ENCODE measurements at regions not wholly inside any gene's neighbourhood (a gene's known extent, or its start where the extent isn't known, plus 50 kb on each side); places are given as distances from the start of the nearest gene placed in this dataset.

- Histone ChIP-seq H3K9me3 (no peaks in the 10 kb centered on the region), H3K27me3 (no peaks in the 10 kb centered on the region), H3K27ac (no peak overlapping the region), H3K4me1 (no peaks in the 10 kb centered on the region), H3K36me3 (no peaks in the 10 kb centered on the region), H3K4me3 (no peak overlapping the region)
- TF ChIP-seq POLR2A (IDR thresholded peaks at IDR 0.05) (no peak), CTCF (IDR thresholded peaks at IDR 0.05) (no peak), POLR2AphosphoS5 (IDR thresholded peaks at IDR 0.05; ENCODE audit: insufficient read depth in 1 of 2, low read depth in 1 of 2) (no peak)
- intact Hi-C loops (cut with DNase I), result no loop called here
- no peak for DNase-seq (ENCODE audit: extremely low spot score in 2 of 2)
Observed at GRCh38 chr2:220034426-220035130, 407.1 kb downstream of the SLC4A3 start.

GRCh38 chr2:220036431-220036830 lies 409.0 kb downstream of the SLC4A3 start:
- DNase-seq (ENCODE audit: extremely low spot score in 2 of 2), result no peak
- Histone ChIP-seq H3K4me3 (no peak overlapping the region), H3K36me3 (no peaks in the 10 kb centered on the region), H3K9me3 (no peaks in the 10 kb centered on the region), H3K27me3 (no peaks in the 10 kb centered on the region), H3K27ac (no peak overlapping the region), H3K4me1 (no peaks in the 10 kb centered on the region)
- intact Hi-C loops (cut with DNase I), result no loop called here
- TF ChIP-seq CTCF (IDR thresholded peaks at IDR 0.05) (no peak), POLR2AphosphoS5 (IDR thresholded peaks at IDR 0.05; ENCODE audit: insufficient read depth in 1 of 2, low read depth in 1 of 2) (no peak), POLR2A (IDR thresholded peaks at IDR 0.05) (no peak)

GRCh38 chr2:220040346-220040745 lies 412.9 kb downstream of the SLC4A3 start:
- H3K4me1 ChIP-seq, result no peaks in the 10 kb centered on the region
- no peaks in the 10 kb centered on the region for H3K36me3 ChIP-seq
- intact Hi-C loops (cut with DNase I), result no loop called here
- no peak overlapping the region for H3K27ac ChIP-seq
- no peak overlapping the region for H3K4me3 ChIP-seq
- no peak for TF ChIP-seq POLR2AphosphoS5 (IDR thresholded peaks at IDR 0.05; ENCODE audit: insufficient read depth in 1 of 2, low read depth in 1 of 2)
- no peak for TF ChIP-seq CTCF (IDR thresholded peaks at IDR 0.05)
- no peak for TF ChIP-seq POLR2A (IDR thresholded peaks at IDR 0.05)
- DNase-seq (ENCODE audit: extremely low spot score in 2 of 2), result no peak
- H3K27me3 ChIP-seq, result no peaks in the 10 kb centered on the region
- no peaks in the 10 kb centered on the region for H3K9me3 ChIP-seq

GRCh38 chr2:220041447-220041846 lies 414.0 kb downstream of the SLC4A3 start:
- TF ChIP-seq CTCF (IDR thresholded peaks at IDR 0.05) (no peak), POLR2AphosphoS5 (IDR thresholded peaks at IDR 0.05; ENCODE audit: insufficient read depth in 1 of 2, low read depth in 1 of 2) (no peak), POLR2A (IDR thresholded peaks at IDR 0.05) (no peak)
- Histone ChIP-seq H3K4me3 (no peak overlapping the region), H3K4me1 (no peaks in the 10 kb centered on the region), H3K27me3 (no peaks in the 10 kb centered on the region), H3K27ac (no peak overlapping the region), H3K36me3 (no peaks in the 10 kb centered on the region), H3K9me3 (no peaks in the 10 kb centered on the region)
- DNase-seq (ENCODE audit: extremely low spot score in 2 of 2), result no peak
- intact Hi-C loops (cut with DNase I), result no loop called here

GRCh38 chr2:220043155-220043989 lies 415.9 kb downstream of the SLC4A3 start:
- Histone ChIP-seq H3K36me3 (no peaks in the 10 kb centered on the region), H3K4me1 (no peaks in the 10 kb centered on the region), H3K27me3 (no peaks in the 10 kb centered on the region), H3K27ac (no peak overlapping the region), H3K4me3 (no peak overlapping the region), H3K9me3 (no peaks in the 10 kb centered on the region)
- no peak for TF ChIP-seq POLR2A (IDR thresholded peaks at IDR 0.05)
- intact Hi-C loops (cut with DNase I), result no loop called here
- DNase-seq (ENCODE audit: extremely low spot score in 2 of 2), result no peak
